HEK293T (cell line): ENCODE measurements at regions not wholly inside any gene's neighbourhood (a gene's known extent, or its start where the extent isn't known, plus 50 kb on each side); places are given as distances from the start of the nearest gene placed in this dataset.

Source experiments
- CTCF ChIA-PET: fragments of 350-600 bp; formaldehyde crosslinking; extraction: SDS; loops from one replicate; lab custom pipeline; 2021; ENCODE audit warnings: antibody characterized with exemption, inconsistent platforms; lab: Yijun Ruan, JAX
- POLR2A ChIA-PET: fragments of 350-600 bp; formaldehyde crosslinking; extraction: SDS; loops from one replicate; lab custom pipeline; 2020; ENCODE audit warnings: antibody characterized with exemption, inconsistent platforms; lab: Yijun Ruan, JAX
- DNase-seq: peaks from one replicate; pipeline ENCODE4 v3.0.0; 2012; ENCODE audit warnings: mixed read lengths; ENCODE audit errors: extremely low spot score
- ARNT ChIP-seq: fragments of 450-650 bp; IDR thresholded peaks from 2 replicates; pipeline ENCODE4 v1.6.1; 2017; ENCODE audit warnings: mild to moderate bottlenecking
- BHLHE40 ChIP-seq: fragments of 450-650 bp; IDR thresholded peaks from 2 replicates; pipeline ENCODE4 v1.6.1; 2016; ENCODE audit warnings: mild to moderate bottlenecking, moderate library complexity, borderline replicate concordance
- CTBP1 ChIP-seq: fragments of 450-650 bp; IDR thresholded peaks from 2 replicates; pipeline ENCODE4 v1.6.1; 2016; ENCODE audit warnings: borderline replicate concordance
- ELF4 ChIP-seq: fragments of 450-650 bp; IDR thresholded peaks from 2 replicates; pipeline ENCODE4 v1.6.1; 2017; ENCODE audit warnings: antibody characterized with exemption
- FOXA1 ChIP-seq: fragments of 450-650 bp; IDR thresholded peaks from 2 replicates; pipeline ENCODE4 v1.6.1; 2016; ENCODE audit warnings: mild to moderate bottlenecking
- FOXK2 ChIP-seq: fragments of 450-650 bp; IDR thresholded peaks from 2 replicates; pipeline ENCODE4 v1.6.1; 2016; ENCODE audit warnings: mild to moderate bottlenecking
- FOXM1 ChIP-seq: fragments of 450-650 bp; IDR thresholded peaks from 2 replicates; pipeline ENCODE4 v1.6.1; 2017; ENCODE audit warnings: mild to moderate bottlenecking, borderline replicate concordance
- HDGF ChIP-seq: fragments of 450-650 bp; IDR thresholded peaks from 2 replicates; pipeline ENCODE4 v1.6.1; 2017; ENCODE audit warnings: antibody characterized with exemption, borderline replicate concordance
- L3MBTL2 ChIP-seq: fragments of 450-650 bp; conservative IDR thresholded peaks from 2 replicates; pipeline ENCODE4 v1.6.1; 2016; ENCODE audit warnings: mild to moderate bottlenecking
- LEF1 ChIP-seq: fragments of 450-650 bp; IDR thresholded peaks from 2 replicates; pipeline ENCODE4 v1.6.1; 2017; ENCODE audit warnings: mild to moderate bottlenecking, borderline replicate concordance
- NFRKB ChIP-seq: fragments of 450-650 bp; IDR thresholded peaks from 2 replicates; pipeline ENCODE4 v1.6.1; 2016; ENCODE audit warnings: mild to moderate bottlenecking, moderate library complexity
- SP1 ChIP-seq: fragments of 450-650 bp; IDR thresholded peaks from 2 replicates; pipeline ENCODE4 v1.6.1; 2017
- SUZ12 ChIP-seq: fragments of 450-650 bp; IDR thresholded peaks from 2 replicates; pipeline ENCODE4 v1.6.1; 2016; ENCODE audit warnings: mild to moderate bottlenecking
- TARDBP ChIP-seq: fragments of 450-650 bp; IDR thresholded peaks from 2 replicates; pipeline ENCODE4 v1.6.1; 2016
- ZNF384 ChIP-seq: fragments of 450-650 bp; IDR thresholded peaks from 2 replicates; pipeline ENCODE4 v1.6.1; 2016
- TF ChIP-seq, protein P1 (sequence below): fragments of 450-650 bp; IDR thresholded peaks from 2 replicates; pipeline ENCODE4 v1.6.1; 2016

DNA sequence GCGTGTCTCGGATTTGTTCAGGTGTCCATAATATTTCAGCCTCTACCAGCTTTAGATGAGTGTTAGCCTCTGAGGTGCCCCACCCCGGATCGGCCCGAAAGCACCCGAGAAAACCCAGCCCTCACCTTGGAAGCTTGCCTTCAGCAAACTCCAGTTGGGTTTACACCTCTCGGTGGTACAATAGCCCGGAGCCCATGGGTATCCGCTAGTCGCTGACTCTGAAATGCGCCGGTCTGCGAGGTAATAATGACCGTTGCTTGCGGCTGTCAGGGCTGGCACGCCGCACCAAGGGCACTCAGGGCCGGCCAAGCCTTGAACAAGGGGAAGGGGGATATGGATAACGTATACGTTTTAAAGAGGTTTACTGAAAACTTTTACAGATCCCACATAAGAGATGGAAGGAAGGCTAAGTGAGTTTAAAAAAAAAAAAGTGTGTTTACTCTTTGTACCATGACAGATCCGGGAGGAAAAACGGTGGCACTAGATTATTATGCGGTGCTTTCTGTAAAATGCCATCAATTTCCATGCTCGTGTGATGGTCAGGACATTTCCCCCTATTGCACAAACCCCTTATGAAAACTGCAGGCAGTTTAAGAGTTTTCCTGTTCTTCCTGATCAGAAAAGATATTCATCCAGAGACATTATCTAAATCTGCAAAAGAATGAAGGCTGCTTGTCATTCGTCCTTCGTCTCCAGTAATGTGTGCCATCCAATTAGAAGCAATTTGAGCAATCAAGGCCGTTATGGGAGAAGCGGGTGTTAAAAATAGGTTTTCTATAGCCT is 124.2 kb downstream of the TMEM161B start:
- ChIA-PET POLR2A (no interaction called here), CTCF (no interaction called here)
- no peak for DNase-seq
- TF ChIP-seq ARNT (no peak), CTBP1 (no peak), FOXK2 (no peak), LEF1 (no peak), BHLHE40 (no peak), NFRKB (no peak), SUZ12 (no peak), ZNF384 (no peak), HDGF (no peak), FOXA1 (no peak), TARDBP (no peak)
- TF ChIP-seq, protein P1, sequence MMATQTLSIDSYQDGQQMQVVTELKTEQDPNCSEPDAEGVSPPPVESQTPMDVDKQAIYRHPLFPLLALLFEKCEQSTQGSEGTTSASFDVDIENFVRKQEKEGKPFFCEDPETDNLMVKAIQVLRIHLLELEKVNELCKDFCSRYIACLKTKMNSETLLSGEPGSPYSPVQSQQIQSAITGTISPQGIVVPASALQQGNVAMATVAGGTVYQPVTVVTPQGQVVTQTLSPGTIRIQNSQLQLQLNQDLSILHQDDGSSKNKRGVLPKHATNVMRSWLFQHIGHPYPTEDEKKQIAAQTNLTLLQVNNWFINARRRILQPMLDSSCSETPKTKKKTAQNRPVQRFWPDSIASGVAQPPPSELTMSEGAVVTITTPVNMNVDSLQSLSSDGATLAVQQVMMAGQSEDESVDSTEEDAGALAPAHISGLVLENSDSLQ, result no peak

DNA sequence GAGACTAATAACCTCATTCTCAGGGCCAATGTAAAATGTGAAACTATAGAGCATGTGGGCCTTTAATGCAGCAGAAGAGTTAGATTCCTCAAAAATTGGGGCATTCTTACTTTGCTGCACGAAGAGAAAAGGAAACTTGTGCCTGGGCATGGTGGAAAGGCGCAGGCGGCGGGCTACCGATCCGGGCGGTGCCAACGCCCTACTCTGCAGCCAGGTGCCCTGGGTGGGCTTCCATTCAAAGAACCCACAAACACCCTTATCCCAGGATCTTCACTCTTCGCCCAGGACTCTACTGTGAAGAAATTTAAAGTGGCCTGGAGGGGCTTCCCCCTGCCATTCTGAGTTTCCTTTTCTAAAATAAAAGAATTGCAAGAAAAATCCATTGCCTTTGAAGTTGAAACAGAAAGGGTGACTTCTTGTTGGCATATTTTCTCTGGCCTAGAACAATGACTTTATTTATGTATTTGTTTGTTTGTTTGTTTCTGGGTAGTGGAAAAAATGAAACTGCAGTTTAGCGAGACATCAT is 124.9 kb downstream of the TMEM161B start:
- TF ChIP-seq LEF1 (no peak), TARDBP (no peak), FOXA1 (no peak), BHLHE40 (no peak), HDGF (no peak), FOXM1 (no peak), SP1 (no peak), L3MBTL2 (no peak), NFRKB (no peak), CTBP1 (no peak), FOXK2 (no peak), ZNF384 (no peak)
- TF ChIP-seq, protein P1, result no peak
- ChIA-PET POLR2A (no interaction called here), CTCF (no interaction called here)
- DNase-seq, result no peak

DNA sequence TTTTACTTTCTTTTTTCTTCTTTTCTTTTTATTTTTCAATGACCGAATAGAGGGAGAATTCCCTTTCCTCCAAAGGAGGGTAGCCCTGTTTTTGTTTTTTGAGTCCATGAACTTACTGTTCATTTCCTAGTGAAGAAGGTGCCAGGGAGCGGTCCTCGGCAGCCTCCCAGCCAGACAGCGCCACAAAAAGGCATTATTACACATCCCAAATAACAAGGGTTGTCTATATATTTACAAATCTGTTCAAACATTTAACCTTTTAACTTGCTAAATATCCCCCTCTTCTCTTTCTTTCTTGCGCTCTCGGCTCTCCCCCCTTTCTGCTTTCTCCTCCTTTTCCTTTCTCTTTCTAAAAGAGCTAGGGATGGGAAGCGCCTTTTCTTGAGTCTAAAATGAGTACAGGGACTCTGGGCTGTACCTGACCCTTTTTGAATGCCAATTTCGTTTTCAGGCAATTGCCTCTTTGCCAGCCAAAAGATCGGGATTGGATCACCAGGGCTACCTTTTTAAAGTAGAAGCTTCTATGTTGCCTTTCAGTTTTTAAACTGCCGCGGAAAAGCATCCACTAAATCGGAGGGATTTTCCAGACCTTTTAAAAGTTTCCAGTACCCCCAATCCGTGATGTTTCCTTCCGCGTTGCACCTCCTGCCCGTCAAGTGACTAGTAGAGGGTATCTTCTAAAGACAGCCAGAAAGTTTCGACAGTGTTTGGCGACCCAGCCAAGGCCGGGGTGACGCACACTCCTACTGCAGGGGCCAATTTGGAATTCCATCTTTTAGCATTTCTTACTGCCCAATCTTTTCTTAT is 125.6 kb downstream of the TMEM161B start:
- ChIA-PET CTCF (no interaction called here), POLR2A (no interaction called here)
- no peak for TF ChIP-seq FOXM1
- TF ChIP-seq FOXK2, result no peak
- no peak for TF ChIP-seq ARNT
- no peak for TF ChIP-seq ELF4
- TF ChIP-seq ZNF384, result no peak
- TF ChIP-seq NFRKB, result no peak
- TF ChIP-seq BHLHE40, result no peak
- no peak for TF ChIP-seq L3MBTL2
- TF ChIP-seq SP1, result no peak
- TF ChIP-seq, protein P1, result no peak
- DNase-seq, result no peak

DNA sequence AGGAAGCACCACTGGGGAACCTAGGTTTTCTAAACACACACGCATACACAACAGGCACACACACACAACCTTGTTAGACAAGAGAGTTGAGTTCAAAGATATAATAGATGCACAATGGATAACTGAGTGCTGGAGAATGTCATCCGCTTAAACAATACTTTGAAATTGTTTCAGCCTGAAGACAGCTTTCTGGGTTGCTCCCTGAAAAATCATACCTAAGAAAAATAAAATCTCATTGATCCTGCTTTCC is 126.1 kb downstream of the TMEM161B start:
- DNase-seq, result no peak
- CTCF ChIA-PET, result no interaction called here
- POLR2A ChIA-PET, result no interaction called here
- TF ChIP-seq FOXK2, result no peak
- no peak for TF ChIP-seq SP1
- no peak for TF ChIP-seq ZNF384
- no peak for TF ChIP-seq FOXM1
- no peak for TF ChIP-seq L3MBTL2
- no peak for TF ChIP-seq HDGF
- no peak for TF ChIP-seq SUZ12
- TF ChIP-seq FOXA1, result no peak
- TF ChIP-seq TARDBP, result no peak
- TF ChIP-seq BHLHE40, result no peak
- TF ChIP-seq CTBP1, result no peak
- TF ChIP-seq ARNT, result no peak
- no peak for TF ChIP-seq LEF1

DNA sequence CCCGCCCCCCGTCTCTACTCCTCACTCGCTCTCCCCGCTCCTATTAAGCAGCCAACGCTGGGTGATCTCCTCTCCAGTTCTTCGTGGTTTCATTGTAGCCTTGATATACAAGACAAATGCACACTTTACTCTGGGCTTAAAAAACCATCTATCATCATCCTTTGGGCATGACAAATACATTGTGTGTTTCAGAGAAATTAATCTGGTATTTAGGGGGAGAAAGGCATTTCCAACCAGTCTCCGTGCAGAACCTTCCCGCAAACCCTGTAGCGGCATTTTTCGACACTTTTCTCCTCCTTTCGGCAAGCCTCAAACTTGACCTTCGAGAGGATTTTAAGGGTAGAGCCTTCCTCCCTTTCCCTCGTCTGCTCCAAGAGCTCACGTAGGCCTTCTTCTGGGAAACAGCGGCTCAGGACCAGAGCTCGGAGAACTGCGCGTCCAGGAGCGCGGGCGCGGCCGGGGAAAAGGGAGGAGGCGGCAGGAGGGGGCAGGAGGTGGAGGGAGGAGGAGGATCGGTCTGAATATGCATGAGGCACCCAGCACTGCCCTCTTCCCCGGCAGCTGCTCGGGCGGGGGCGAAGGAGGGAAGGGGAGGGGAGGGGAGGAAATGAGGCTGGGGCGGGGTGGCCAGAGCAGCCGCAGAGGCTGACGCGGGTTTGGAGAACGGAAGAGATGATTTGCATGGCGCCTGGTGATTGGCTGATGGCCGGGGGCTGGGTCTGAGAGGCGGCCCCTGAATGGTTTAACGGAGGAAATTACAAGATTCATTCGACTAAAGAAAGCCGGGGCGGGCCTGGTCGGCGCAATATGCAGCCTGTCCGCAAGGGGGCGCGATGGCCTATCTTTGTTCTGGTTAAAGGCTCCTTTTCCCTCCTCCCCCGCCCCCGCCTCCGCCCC is 127.5 kb downstream of the TMEM161B start:
- TF ChIP-seq ARNT, result no peak
- peak; percentile 70 for TF ChIP-seq L3MBTL2
- CTCF ChIA-PET, result no interaction called here
- DNase-seq, result peak; percentile 92
- POLR2A ChIA-PET, result interaction anchor here (0.5 to 1.0 kb wide), 5 partner anchors 524 to 539 kb away, joined by 3 to 6 read pairs (median 3); no protein-coding TSS in a partner anchor
